ENCODE measurements at regions not wholly inside any gene's neighbourhood (a gene's known extent, or its start where the extent isn't known, plus 50 kb on each side); places are given as distances from the start of the nearest gene placed in this dataset.

DNA sequence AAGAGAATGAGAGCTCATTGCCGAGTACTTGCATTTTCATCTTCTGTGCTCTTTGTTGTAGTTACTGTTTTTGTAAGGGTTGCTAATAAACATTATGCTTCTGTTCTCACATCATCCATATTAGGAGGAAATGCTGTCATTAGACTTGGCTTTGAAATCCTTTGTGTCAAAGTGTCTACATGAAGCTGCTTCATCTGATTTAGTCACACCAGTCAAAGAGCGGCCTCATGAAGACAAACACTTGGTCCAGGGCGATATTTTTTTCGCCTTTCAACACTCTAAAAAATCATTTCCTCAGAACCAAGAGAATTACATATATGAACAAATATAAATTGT lies 105.0 kb downstream of the SPRY2 start:
- H3K36me3 ChIP-seq (ENCODE audit: control insufficient read depth, low read length): no peaks in the 10 kb centered on the region
- no peak overlapping the region for H3K27ac ChIP-seq (ENCODE audit: low read depth, low read length)
- H4K20me1 ChIP-seq (ENCODE audit: control insufficient read depth, insufficient read depth, low read depth, low read length): no peaks in the 10 kb centered on the region
- H3F3A ChIP-seq (ENCODE audit: control insufficient read depth, insufficient read depth): no peaks in the 10 kb centered on the region
- no peak overlapping the region for H3K4me3 ChIP-seq (ENCODE audit: low read length)
- H3K4me2 ChIP-seq (ENCODE audit: low read length): no peak overlapping the region
- no peaks in the 10 kb centered on the region for H3K4me1 ChIP-seq (ENCODE audit: control insufficient read depth, low read length)
- no peaks in the 10 kb centered on the region for H3K79me2 ChIP-seq (ENCODE audit: control insufficient read depth, low read length)
- TF ChIP-seq, protein P1, sequence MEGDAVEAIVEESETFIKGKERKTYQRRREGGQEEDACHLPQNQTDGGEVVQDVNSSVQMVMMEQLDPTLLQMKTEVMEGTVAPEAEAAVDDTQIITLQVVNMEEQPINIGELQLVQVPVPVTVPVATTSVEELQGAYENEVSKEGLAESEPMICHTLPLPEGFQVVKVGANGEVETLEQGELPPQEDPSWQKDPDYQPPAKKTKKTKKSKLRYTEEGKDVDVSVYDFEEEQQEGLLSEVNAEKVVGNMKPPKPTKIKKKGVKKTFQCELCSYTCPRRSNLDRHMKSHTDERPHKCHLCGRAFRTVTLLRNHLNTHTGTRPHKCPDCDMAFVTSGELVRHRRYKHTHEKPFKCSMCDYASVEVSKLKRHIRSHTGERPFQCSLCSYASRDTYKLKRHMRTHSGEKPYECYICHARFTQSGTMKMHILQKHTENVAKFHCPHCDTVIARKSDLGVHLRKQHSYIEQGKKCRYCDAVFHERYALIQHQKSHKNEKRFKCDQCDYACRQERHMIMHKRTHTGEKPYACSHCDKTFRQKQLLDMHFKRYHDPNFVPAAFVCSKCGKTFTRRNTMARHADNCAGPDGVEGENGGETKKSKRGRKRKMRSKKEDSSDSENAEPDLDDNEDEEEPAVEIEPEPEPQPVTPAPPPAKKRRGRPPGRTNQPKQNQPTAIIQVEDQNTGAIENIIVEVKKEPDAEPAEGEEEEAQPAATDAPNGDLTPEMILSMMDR (IDR thresholded peaks at IDR 0.05; ENCODE audit: low read depth, low read length, poor library complexity, severe bottlenecking): no peak
- no peak for TF ChIP-seq EZH2phosphoT487 (IDR thresholded peaks at IDR 0.05; ENCODE audit: borderline replicate concordance, low read length)
- no peaks in the 10 kb centered on the region for H3K27me3 ChIP-seq (ENCODE audit: control insufficient read depth, low read length)
- no peaks in the 10 kb centered on the region for H3K9me3 ChIP-seq (ENCODE audit: control insufficient read depth, insufficient read depth, low read length)
- H3K9me2 ChIP-seq (replicated peaks; ENCODE audit: control insufficient read depth, low read length): no peaks in the 10 kb centered on the region

DNA sequence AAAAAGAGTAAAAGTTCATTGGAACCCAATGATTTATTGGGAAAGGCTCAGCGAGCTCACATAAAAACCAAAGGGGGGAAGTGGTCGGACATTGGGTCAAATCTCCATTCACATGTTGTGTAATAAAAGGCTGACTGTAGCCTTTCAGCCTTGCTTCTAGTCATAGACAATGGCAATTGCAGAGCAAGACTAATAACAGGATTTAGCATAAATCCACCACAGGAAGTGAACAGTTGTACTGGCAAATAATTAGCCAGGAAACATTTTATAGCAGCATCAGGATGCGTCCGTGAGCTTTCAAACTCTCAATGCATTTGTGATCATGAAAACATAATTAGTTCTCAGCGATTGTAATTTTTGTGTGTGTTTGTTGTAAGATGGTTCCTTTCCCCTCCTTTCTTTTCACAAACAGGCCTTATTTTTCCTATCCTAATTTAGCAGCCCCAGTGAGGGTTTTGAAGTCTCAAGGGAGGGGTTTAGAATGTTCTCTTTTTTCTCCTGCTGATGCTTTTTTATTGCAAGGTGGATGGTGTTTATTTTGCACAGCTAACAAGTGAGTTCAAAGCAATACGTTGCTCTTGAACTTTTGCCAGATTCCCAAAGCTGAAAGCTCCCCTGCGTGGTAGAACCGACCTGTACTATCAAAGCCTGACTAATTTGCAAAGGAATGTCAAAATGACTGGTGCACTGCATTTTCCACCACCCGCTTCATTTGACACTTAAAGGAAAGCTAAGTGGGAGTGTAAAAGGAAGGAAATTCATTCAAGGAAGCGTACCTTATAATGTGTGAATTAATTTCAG lies 105.6 kb downstream of the SPRY2 start:
- H3F3A ChIP-seq (ENCODE audit: control insufficient read depth, insufficient read depth): no peaks in the 10 kb centered on the region
- H3K4me1 ChIP-seq (ENCODE audit: control insufficient read depth, low read length): no peaks in the 10 kb centered on the region
- H3K79me2 ChIP-seq (ENCODE audit: control insufficient read depth, low read length): no peaks in the 10 kb centered on the region
- H4K20me1 ChIP-seq (ENCODE audit: control insufficient read depth, insufficient read depth, low read depth, low read length): no peaks in the 10 kb centered on the region
- no peaks in the 10 kb centered on the region for H3K9me3 ChIP-seq (ENCODE audit: control insufficient read depth, insufficient read depth, low read length)
- no peak for TF ChIP-seq EZH2phosphoT487 (IDR thresholded peaks at IDR 0.05; ENCODE audit: borderline replicate concordance, low read length)
- TF ChIP-seq, protein P1 (IDR thresholded peaks at IDR 0.05; ENCODE audit: low read depth, low read length, poor library complexity, severe bottlenecking): no peak
- no peaks in the 10 kb centered on the region for H3K9me2 ChIP-seq (replicated peaks; ENCODE audit: control insufficient read depth, low read length)
- H3K27ac ChIP-seq (ENCODE audit: low read depth, low read length): no peak overlapping the region
- H3K4me3 ChIP-seq (ENCODE audit: low read length): no peak overlapping the region
- no peaks in the 10 kb centered on the region for H3K27me3 ChIP-seq (ENCODE audit: control insufficient read depth, low read length)
- no peaks in the 10 kb centered on the region for H3K36me3 ChIP-seq (ENCODE audit: control insufficient read depth, low read length)
- no peak overlapping the region for H3K4me2 ChIP-seq (ENCODE audit: low read length)

DNA sequence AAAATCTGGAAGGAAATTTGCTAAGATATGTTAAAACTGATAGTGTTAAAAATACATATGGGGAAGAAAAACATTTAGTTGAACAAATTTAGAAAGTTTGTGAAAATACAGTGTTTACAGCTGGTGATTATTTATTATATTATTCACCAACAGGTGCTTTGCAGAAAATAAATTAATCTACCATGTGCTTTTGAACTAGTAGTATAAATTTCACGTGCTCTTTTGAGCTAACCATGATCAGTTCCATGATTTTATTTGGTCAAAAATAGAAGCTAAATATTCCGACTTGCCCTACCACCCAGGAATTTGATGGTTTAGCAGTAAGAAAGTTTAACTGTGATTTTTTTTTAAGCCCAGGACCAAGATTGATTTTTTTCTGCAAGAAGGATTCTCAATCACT lies 113.3 kb downstream of the SPRY2 start:
- Histone ChIP-seq H3K27ac (ENCODE audit: low read depth, low read length) (no peak overlapping the region), H4K20me1 (ENCODE audit: control insufficient read depth, insufficient read depth, low read depth, low read length) (no peaks in the 10 kb centered on the region), H3F3A (ENCODE audit: control insufficient read depth, insufficient read depth) (no peaks in the 10 kb centered on the region), H3K27me3 (ENCODE audit: control insufficient read depth, low read length) (no peaks in the 10 kb centered on the region), H3K4me1 (ENCODE audit: control insufficient read depth, low read length) (no peaks in the 10 kb centered on the region), H3K4me2 (ENCODE audit: low read length) (no peak overlapping the region), H3K4me3 (ENCODE audit: low read length) (no peak overlapping the region), H3K79me2 (ENCODE audit: control insufficient read depth, low read length) (no peaks in the 10 kb centered on the region), H3K9me2 (replicated peaks; ENCODE audit: control insufficient read depth, low read length) (no peaks in the 10 kb centered on the region), H3K36me3 (ENCODE audit: control insufficient read depth, low read length) (no peaks in the 10 kb centered on the region), H3K9me3 (ENCODE audit: control insufficient read depth, insufficient read depth, low read length) (no peaks in the 10 kb centered on the region)
- TF ChIP-seq EZH2phosphoT487 (IDR thresholded peaks at IDR 0.05; ENCODE audit: borderline replicate concordance, low read length): no peak
- TF ChIP-seq, protein P1 (IDR thresholded peaks at IDR 0.05; ENCODE audit: low read depth, low read length, poor library complexity, severe bottlenecking): no peak

Data from DOHH2 (cell line).